ENCODE measurements at regions not wholly inside any gene's neighbourhood (a gene's known extent, or its start where the extent isn't known, plus 50 kb on each side); places are given as distances from the start of the nearest gene placed in this dataset.

- no peaks in the 10 kb centered on the region for H3K36me3 Mint-ChIP-seq
- POLR2A ChIA-PET = interaction anchor here (0.6 kb wide), 1 partner anchor 839 kb away, joined by 3 read pairs; no protein-coding TSS in a partner anchor
- H3K4me3 Mint-ChIP-seq = no peak overlapping the region
- 0 out of 2 replicates have a peak, but pooled peaks cover 3% of the 10 kb centered on the region for H3K27me3 Mint-ChIP-seq (ENCODE audit: low read depth)
- ATAC-seq (no peak), DNase-seq (ENCODE audit: low spot score) (no peak)
- H3K27ac Mint-ChIP-seq = no peak overlapping the region
- TF ChIP-seq NFE2L1 (CRISPR knock-in tag; IDR thresholded peaks at IDR 0.05) = no peak
- TF ChIP-seq TEAD1 (CRISPR knock-in tag; IDR thresholded peaks at IDR 0.05) = no peak
- TF ChIP-seq RELA (CRISPR knock-in tag; IDR thresholded peaks at IDR 0.05; ENCODE audit: borderline replicate concordance) = no peak
- TF ChIP-seq TP53 (CRISPR knock-in tag; IDR thresholded peaks at IDR 0.05) = no peak
- TF ChIP-seq STAT6 (CRISPR knock-in tag; conservative IDR thresholded peaks at IDR 0.05; ENCODE audit: low read depth) = no peak
- TF ChIP-seq EMX1 (CRISPR knock-in tag; IDR thresholded peaks at IDR 0.05) = no peak
- no peak for TF ChIP-seq ZBTB21 (CRISPR knock-in tag; IDR thresholded peaks at IDR 0.05; ENCODE audit: borderline replicate concordance)
- TF ChIP-seq PRDM15 (CRISPR knock-in tag; IDR thresholded peaks at IDR 0.05) = no peak
- no peak for TF ChIP-seq KAT7 (CRISPR knock-in tag; IDR thresholded peaks at IDR 0.05; ENCODE audit: borderline replicate concordance)
- no peak for TF ChIP-seq GRHL2 (CRISPR knock-in tag; IDR thresholded peaks at IDR 0.05; ENCODE audit: insufficient replicate concordance, severe bottlenecking)
- no peak for TF ChIP-seq MAX (CRISPR knock-in tag; IDR thresholded peaks at IDR 0.05)
- no peak for TF ChIP-seq NR1H2 (CRISPR knock-in tag; IDR thresholded peaks at IDR 0.05)
- TF ChIP-seq NR2C2 (CRISPR knock-in tag; IDR thresholded peaks at IDR 0.05) = no peak
- TF ChIP-seq NFATC4 (CRISPR knock-in tag; IDR thresholded peaks at IDR 0.05) = no peak
- TF ChIP-seq ARID4B (CRISPR knock-in tag; IDR thresholded peaks at IDR 0.05; ENCODE audit: borderline replicate concordance) = no peak
- TF ChIP-seq CDX4 (CRISPR knock-in tag; IDR thresholded peaks at IDR 0.05; ENCODE audit: borderline replicate concordance) = no peak
- CTCF ChIA-PET = no interaction called here
- no peaks in the 10 kb centered on the region for H3K4me1 Mint-ChIP-seq
- peaks cover 12% of the 10 kb centered on the region for H3K9me3 Mint-ChIP-seq
These were observed 227.5 kb upstream of the NR4A3 start for GRCh38 chr9:99594056-99594780.

Data from WTC11 (cell line).